ENCODE measurements at regions not wholly inside any gene's neighbourhood (a gene's known extent, or its start where the extent isn't known, plus 50 kb on each side); places are given as distances from the start of the nearest gene placed in this dataset.

DNA sequence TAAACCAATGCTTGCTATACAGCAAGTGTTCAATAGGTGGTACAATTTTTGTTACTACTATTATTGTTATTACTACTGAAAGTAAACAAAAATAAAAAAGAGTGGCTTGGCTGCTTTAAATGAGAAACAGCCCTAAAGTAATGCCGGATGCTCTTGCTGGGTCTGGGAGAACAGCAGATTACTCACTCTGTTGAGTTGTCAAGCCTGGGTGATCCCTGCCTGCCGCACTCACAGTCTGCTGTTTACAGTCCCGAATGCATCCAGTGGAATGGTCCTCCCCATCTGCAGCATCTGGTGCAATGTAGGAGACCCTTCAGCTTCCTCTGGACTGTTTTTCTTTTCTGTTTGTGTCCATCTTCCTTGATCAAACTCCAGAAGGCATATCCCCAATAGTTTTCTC is 102.7 kb upstream of the IVNS1ABP start:
- Histone ChIP-seq H3K9me3 (ENCODE audit: control insufficient read depth, low read length) (no peaks in the 10 kb centered on the region), H3K4me3 (ENCODE audit: insufficient read depth, low read depth, low read length, poor library complexity, severe bottlenecking) (no peak overlapping the region), H3K27me3 (replicated peaks; ENCODE audit: control insufficient read depth, insufficient read depth, low read length, poor library complexity, severe bottlenecking) (no peaks in the 10 kb centered on the region), H3K36me3 (ENCODE audit: control insufficient read depth, insufficient read depth, low read length) (no peaks in the 10 kb centered on the region), H3K4me1 (ENCODE audit: control insufficient read depth, insufficient read depth, low read length, poor library complexity, severe bottlenecking) (no peaks in the 10 kb centered on the region), H3K27ac (ENCODE audit: insufficient read depth, low read length, poor library complexity, severe bottlenecking) (no peak overlapping the region)
- DNase-seq, result no peak

GRCh38 chr1:185418472-185418871 is 101.4 kb upstream of the IVNS1ABP start:
- Histone ChIP-seq H3K27ac (ENCODE audit: insufficient read depth, low read length, poor library complexity, severe bottlenecking) (no peak overlapping the region), H3K27me3 (replicated peaks; ENCODE audit: control insufficient read depth, insufficient read depth, low read length, poor library complexity, severe bottlenecking) (no peaks in the 10 kb centered on the region), H3K4me3 (ENCODE audit: insufficient read depth, low read depth, low read length, poor library complexity, severe bottlenecking) (no peak overlapping the region), H3K4me1 (ENCODE audit: control insufficient read depth, insufficient read depth, low read length, poor library complexity, severe bottlenecking) (no peaks in the 10 kb centered on the region), H3K9me3 (ENCODE audit: control insufficient read depth, low read length) (no peaks in the 10 kb centered on the region), H3K36me3 (ENCODE audit: control insufficient read depth, insufficient read depth, low read length) (no peaks in the 10 kb centered on the region)
- DNase-seq, result no peak

- no peaks in the 10 kb centered on the region for H3K4me1 ChIP-seq (ENCODE audit: control insufficient read depth, insufficient read depth, low read length, poor library complexity, severe bottlenecking)
- no peak overlapping the region for H3K27ac ChIP-seq (ENCODE audit: insufficient read depth, low read length, poor library complexity, severe bottlenecking)
- H3K9me3 ChIP-seq (ENCODE audit: control insufficient read depth, low read length), result no peaks in the 10 kb centered on the region
- no peaks in the 10 kb centered on the region for H3K27me3 ChIP-seq (replicated peaks; ENCODE audit: control insufficient read depth, insufficient read depth, low read length, poor library complexity, severe bottlenecking)
- DNase-seq, result no peak
- H3K4me3 ChIP-seq (ENCODE audit: insufficient read depth, low read depth, low read length, poor library complexity, severe bottlenecking), result no peak overlapping the region
- H3K36me3 ChIP-seq (ENCODE audit: control insufficient read depth, insufficient read depth, low read length), result no peaks in the 10 kb centered on the region
Measured at GRCh38 chr1:185412385-185413087, 95.5 kb upstream of the IVNS1ABP start.

- H3K4me3 ChIP-seq (ENCODE audit: insufficient read depth, low read depth, low read length, poor library complexity, severe bottlenecking), result no peak overlapping the region
Measured at GRCh38 chr1:185409763-185410528, 92.9 kb upstream of the IVNS1ABP start.

GRCh38 chr1:185409345-185409744 is 92.3 kb upstream of the IVNS1ABP start:
- Histone ChIP-seq H3K9me3 (ENCODE audit: control insufficient read depth, low read length) (no peaks in the 10 kb centered on the region), H3K4me3 (ENCODE audit: insufficient read depth, low read depth, low read length, poor library complexity, severe bottlenecking) (no peak overlapping the region), H3K27me3 (replicated peaks; ENCODE audit: control insufficient read depth, insufficient read depth, low read length, poor library complexity, severe bottlenecking) (no peaks in the 10 kb centered on the region), H3K4me1 (ENCODE audit: control insufficient read depth, insufficient read depth, low read length, poor library complexity, severe bottlenecking) (no peaks in the 10 kb centered on the region), H3K36me3 (ENCODE audit: control insufficient read depth, insufficient read depth, low read length) (no peaks in the 10 kb centered on the region), H3K27ac (ENCODE audit: insufficient read depth, low read length, poor library complexity, severe bottlenecking) (no peak overlapping the region)
- DNase-seq, result no peak

More at GRCh38 chr1:185409763-185410528, 92.9 kb upstream of the IVNS1ABP start:
- no peaks in the 10 kb centered on the region for H3K27me3 ChIP-seq (replicated peaks; ENCODE audit: control insufficient read depth, insufficient read depth, low read length, poor library complexity, severe bottlenecking)
- H3K27ac ChIP-seq (ENCODE audit: insufficient read depth, low read length, poor library complexity, severe bottlenecking), result no peak overlapping the region
- H3K4me1 ChIP-seq (ENCODE audit: control insufficient read depth, insufficient read depth, low read length, poor library complexity, severe bottlenecking), result no peaks in the 10 kb centered on the region
- H3K36me3 ChIP-seq (ENCODE audit: control insufficient read depth, insufficient read depth, low read length), result no peaks in the 10 kb centered on the region
- no peak for DNase-seq
- H3K9me3 ChIP-seq (ENCODE audit: control insufficient read depth, low read length), result no peaks in the 10 kb centered on the region

DNA sequence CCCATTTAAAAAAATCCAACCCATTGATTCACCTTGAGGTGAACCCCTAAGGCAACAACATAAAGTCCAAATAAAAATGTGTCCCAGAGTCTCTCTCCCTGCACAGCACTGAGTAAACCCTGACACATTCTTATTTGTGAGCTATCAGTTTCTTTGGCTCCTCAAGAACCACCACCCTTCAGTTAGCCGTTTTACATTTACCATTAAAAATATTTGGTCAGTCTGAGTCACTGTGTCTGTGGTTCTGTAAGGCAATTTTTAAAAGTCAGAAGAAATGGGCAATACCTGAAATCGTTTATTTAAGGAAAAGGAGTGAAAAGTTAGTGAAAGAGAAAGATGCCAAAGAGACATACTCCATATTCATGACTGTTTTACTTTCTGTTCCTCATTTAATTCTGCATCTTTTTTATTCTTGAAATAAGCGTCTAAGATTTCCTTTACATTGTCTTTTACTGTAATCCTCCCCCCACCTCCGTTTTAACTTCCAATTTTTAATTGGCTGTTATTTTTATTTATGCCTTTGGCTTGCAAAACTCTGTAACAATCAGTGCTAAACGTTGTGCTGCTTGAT is 91.7 kb upstream of the IVNS1ABP start:
- no peak for DNase-seq
- H3K9me3 ChIP-seq (ENCODE audit: control insufficient read depth, low read length), result no peaks in the 10 kb centered on the region
- H3K36me3 ChIP-seq (ENCODE audit: control insufficient read depth, insufficient read depth, low read length), result no peaks in the 10 kb centered on the region
- no peaks in the 10 kb centered on the region for H3K27me3 ChIP-seq (replicated peaks; ENCODE audit: control insufficient read depth, insufficient read depth, low read length, poor library complexity, severe bottlenecking)
- no peak overlapping the region for H3K4me3 ChIP-seq (ENCODE audit: insufficient read depth, low read depth, low read length, poor library complexity, severe bottlenecking)
- no peak overlapping the region for H3K27ac ChIP-seq (ENCODE audit: insufficient read depth, low read length, poor library complexity, severe bottlenecking)
- no peaks in the 10 kb centered on the region for H3K4me1 ChIP-seq (ENCODE audit: control insufficient read depth, insufficient read depth, low read length, poor library complexity, severe bottlenecking)

GRCh38 chr1:185406691-185407009 is 89.6 kb upstream of the IVNS1ABP start:
- Histone ChIP-seq H3K27ac (ENCODE audit: insufficient read depth, low read length, poor library complexity, severe bottlenecking) (no peak overlapping the region), H3K4me3 (ENCODE audit: insufficient read depth, low read depth, low read length, poor library complexity, severe bottlenecking) (no peak overlapping the region), H3K36me3 (ENCODE audit: control insufficient read depth, insufficient read depth, low read length) (no peaks in the 10 kb centered on the region), H3K4me1 (ENCODE audit: control insufficient read depth, insufficient read depth, low read length, poor library complexity, severe bottlenecking) (no peaks in the 10 kb centered on the region), H3K27me3 (replicated peaks; ENCODE audit: control insufficient read depth, insufficient read depth, low read length, poor library complexity, severe bottlenecking) (no peaks in the 10 kb centered on the region), H3K9me3 (ENCODE audit: control insufficient read depth, low read length) (no peaks in the 10 kb centered on the region)
- no peak for DNase-seq

DNA sequence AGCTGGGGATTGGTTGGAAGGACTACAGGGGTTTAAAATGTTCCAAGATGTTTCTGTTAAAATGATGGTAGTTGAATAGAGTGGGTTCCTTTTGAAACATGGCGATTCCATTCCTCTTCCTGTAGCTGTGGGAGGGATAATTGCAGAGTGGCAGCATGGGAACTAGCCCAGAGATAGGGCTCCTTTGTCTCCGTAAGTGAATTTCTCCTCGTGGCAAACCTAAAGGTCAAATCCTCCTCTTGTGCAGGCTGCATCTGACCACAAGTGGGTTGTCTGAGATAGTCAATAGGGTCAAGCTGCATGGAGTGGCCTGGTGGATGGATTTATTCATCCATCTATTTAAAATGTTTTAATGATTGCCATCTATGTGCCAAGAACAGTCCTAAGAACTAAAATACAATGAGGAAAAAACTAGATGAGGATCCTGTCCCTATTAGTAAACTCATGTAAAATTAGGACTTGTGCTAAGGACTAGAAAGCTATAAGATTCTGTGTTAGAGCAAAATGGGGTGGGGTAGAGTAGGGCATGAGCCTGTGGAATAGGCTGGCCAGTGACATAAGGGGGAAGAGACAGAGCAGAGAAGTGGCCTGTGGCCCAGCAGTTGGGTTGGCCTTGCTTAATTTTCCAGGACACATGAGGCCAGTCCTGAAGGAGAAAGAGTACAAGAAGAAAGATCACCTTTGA is 89.1 kb upstream of the IVNS1ABP start:
- Histone ChIP-seq H3K9me3 (ENCODE audit: control insufficient read depth, low read length) (no peaks in the 10 kb centered on the region), H3K4me1 (ENCODE audit: control insufficient read depth, insufficient read depth, low read length, poor library complexity, severe bottlenecking) (no peaks in the 10 kb centered on the region), H3K4me3 (ENCODE audit: insufficient read depth, low read depth, low read length, poor library complexity, severe bottlenecking) (no peak overlapping the region), H3K36me3 (ENCODE audit: control insufficient read depth, insufficient read depth, low read length) (no peaks in the 10 kb centered on the region), H3K27ac (ENCODE audit: insufficient read depth, low read length, poor library complexity, severe bottlenecking) (no peak overlapping the region), H3K27me3 (replicated peaks; ENCODE audit: control insufficient read depth, insufficient read depth, low read length, poor library complexity, severe bottlenecking) (no peaks in the 10 kb centered on the region)
- DNase-seq, result no peak

- DNase-seq, result no peak
- Histone ChIP-seq H3K27ac (ENCODE audit: insufficient read depth, low read length, poor library complexity, severe bottlenecking) (no peak overlapping the region), H3K4me1 (ENCODE audit: control insufficient read depth, insufficient read depth, low read length, poor library complexity, severe bottlenecking) (no peaks in the 10 kb centered on the region), H3K9me3 (ENCODE audit: control insufficient read depth, low read length) (no peaks in the 10 kb centered on the region), H3K27me3 (replicated peaks; ENCODE audit: control insufficient read depth, insufficient read depth, low read length, poor library complexity, severe bottlenecking) (no peaks in the 10 kb centered on the region), H3K36me3 (ENCODE audit: control insufficient read depth, insufficient read depth, low read length) (no peaks in the 10 kb centered on the region), H3K4me3 (ENCODE audit: insufficient read depth, low read depth, low read length, poor library complexity, severe bottlenecking) (no peak overlapping the region)
Measured at GRCh38 chr1:185404907-185405568, 88.0 kb upstream of the IVNS1ABP start.

Measured in effector memory CD4-positive, alpha-beta T cell (primary cell).